Adipocyte (in vitro differentiated cells): ENCODE measurements at regions not wholly inside any gene's neighbourhood (a gene's known extent, or its start where the extent isn't known, plus 50 kb on each side); places are given as distances from the start of the nearest gene placed in this dataset.

Experiments
- DNase-seq: peaks from one replicate; pipeline ENCODE4 v3.0.0-alpha.2; 2015; ENCODE audit warnings: low read depth
- H3K27me3 ChIP-seq: replicated peaks from 2 replicates; pipeline ENCODE4 v1.7.0; 2013; ENCODE audit warnings: mild to moderate bottlenecking, low read length, moderate library complexity; ENCODE audit not compliant: control insufficient read depth, insufficient read depth
- H3K36me3 ChIP-seq: 2 replicates; pipeline ENCODE4 v1.7.0; 2013; ENCODE audit warnings: low read length, mild to moderate bottlenecking, moderate library complexity; ENCODE audit not compliant: control insufficient read depth, insufficient read depth, severe bottlenecking
- H3K4me1 ChIP-seq: 2 replicates; pipeline ENCODE4 v1.7.0; 2013; ENCODE audit warnings: mild to moderate bottlenecking, low read length, moderate library complexity; ENCODE audit not compliant: control insufficient read depth, insufficient read depth
- H3K4me3 ChIP-seq: 2 replicates; pipeline ENCODE4 v1.7.0; 2013; ENCODE audit warnings: mild to moderate bottlenecking, low read length, moderate library complexity
- H3K9ac ChIP-seq: 2 replicates; pipeline ENCODE4 v1.7.0; 2013; ENCODE audit warnings: mild to moderate bottlenecking, low read length, moderate library complexity
- H3K9me3 ChIP-seq: 2 replicates; pipeline ENCODE4 v1.7.0; 2013; ENCODE audit warnings: mild to moderate bottlenecking, low read length, moderate library complexity; ENCODE audit not compliant: control insufficient read depth

DNA sequence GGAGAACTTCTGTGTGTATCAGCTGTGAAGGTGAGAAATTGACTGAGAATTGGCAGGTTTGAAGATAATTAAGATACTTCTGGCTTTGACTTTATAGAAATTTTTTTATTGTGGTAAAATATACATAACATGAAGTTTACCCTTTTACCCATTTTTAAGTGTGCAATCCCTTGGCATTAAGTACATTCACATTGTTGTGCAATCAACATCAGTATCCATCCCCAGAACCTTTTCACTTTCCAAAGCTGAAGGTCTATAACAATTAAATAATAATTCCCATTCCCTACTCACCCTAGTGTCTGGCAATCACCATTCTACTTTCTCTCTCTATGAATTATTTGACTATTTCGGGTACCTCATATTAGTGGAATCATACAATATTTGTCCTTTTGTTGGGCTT is 69.9 kb downstream of the ACTBL2 start:
- H3K4me3 ChIP-seq = peak overlapping the region; percentile 72
- H3K9me3 ChIP-seq = no peaks in the 10 kb centered on the region
- H3K4me1 ChIP-seq = peaks cover 71% of the 10 kb centered on the region
- H3K36me3 ChIP-seq = no peaks in the 10 kb centered on the region
- peak overlapping the region; percentile 78 for H3K9ac ChIP-seq
- peak; percentile 50 for DNase-seq
- H3K27me3 ChIP-seq = no peaks in the 10 kb centered on the region

DNA sequence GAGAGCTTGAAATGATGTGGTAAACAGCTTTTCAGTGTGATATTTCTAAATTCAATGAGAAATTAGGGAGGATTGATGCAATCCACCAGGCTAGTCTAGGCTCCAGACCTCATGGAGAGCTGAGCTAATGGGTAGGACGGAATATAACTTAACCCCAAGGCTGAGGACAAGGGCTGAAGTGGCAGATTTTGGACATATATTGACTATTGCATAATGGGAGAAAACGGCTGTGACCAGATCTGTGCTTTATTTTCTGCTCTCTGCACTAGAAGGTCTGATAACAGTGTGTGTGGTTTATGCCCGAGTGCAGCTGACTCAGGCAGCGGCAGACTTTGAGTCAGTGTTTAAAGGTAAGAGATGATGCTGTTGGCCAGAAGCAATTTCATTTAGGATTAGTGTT is 70.6 kb downstream of the ACTBL2 start:
- Histone ChIP-seq H3K9me3 (no peaks in the 10 kb centered on the region), H3K4me1 (peaks cover 72% of the 10 kb centered on the region), H3K27me3 (no peaks in the 10 kb centered on the region), H3K36me3 (no peaks in the 10 kb centered on the region), H3K9ac (peak overlapping the region; percentile 78), H3K4me3 (peak overlapping the region; percentile 72)
- DNase-seq = peak; percentile 84

DNA sequence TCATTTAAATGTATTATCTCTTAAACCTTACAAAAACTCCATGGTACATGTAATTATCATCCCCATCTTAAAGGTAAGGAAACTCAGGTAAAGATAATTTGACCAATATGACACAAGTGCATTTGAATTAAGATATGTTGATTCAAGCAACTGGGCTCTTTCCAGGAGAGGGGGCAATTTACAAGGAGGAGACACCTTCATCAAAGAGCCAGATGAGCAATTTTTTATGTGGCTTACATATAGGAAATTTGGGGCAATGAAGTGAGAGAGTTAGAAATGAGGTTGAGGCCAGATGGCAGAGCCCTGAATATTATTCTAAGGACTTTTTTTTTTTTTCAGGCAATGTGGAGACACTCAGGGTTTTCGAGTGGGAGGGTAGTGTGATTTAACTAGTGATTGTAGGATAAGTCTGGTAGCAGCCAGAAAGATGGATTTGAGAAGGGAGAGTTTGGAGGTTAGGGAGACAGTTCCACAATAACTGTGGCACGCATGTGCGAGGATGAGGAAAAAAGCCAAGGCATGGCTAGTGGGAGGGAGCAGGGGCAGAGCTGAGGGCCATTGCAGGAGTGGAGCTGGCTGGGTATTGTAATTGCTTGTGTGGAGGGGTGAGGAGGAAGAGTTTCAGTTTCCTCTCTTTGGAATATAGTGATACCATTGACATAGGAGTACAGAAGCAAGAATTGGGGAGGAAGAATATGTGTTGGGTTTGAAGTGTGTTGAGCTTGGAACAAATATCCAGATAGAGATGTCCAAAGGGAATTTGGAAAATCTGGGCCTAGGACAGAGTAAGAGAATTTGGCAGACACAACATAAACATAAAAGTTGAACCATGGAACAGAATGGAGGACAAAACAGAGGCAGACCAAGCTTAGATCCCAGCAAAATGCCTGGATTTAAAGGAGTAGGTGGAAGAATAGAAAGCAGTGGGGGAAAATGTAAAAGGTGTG is 72.0 kb downstream of the ACTBL2 start:
- H3K9me3 ChIP-seq = no peaks in the 10 kb centered on the region
- H3K9ac ChIP-seq = peak overlapping the region; percentile 51
- no peak for DNase-seq
- no peaks in the 10 kb centered on the region for H3K27me3 ChIP-seq
- peaks cover 74% of the 10 kb centered on the region for H3K4me1 ChIP-seq
- no peaks in the 10 kb centered on the region for H3K36me3 ChIP-seq
- H3K4me3 ChIP-seq = no peak overlapping the region

DNA sequence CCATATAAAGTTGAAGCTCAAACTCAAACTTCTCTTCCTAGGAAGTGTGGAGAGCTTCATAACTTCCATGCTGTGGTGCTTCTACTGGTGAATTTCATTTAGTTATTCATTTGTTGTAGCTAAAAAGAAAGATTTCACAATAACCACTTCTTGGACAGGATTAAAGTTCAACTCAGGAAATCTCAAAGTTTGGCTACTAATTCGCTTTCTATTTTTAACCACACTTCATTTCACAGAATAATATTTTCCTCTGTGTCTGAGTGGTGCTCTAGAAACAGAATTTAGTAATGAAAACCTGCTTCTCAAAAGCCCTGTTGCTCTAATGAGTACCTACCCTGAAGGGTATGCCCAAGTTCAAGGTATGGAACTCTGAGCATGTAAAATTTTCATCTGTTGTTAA is 73.9 kb downstream of the ACTBL2 start:
- H3K27me3 ChIP-seq = no peaks in the 10 kb centered on the region
- peaks cover 82% of the 10 kb centered on the region for H3K4me1 ChIP-seq
- no peaks in the 10 kb centered on the region for H3K36me3 ChIP-seq
- H3K9me3 ChIP-seq = no peaks in the 10 kb centered on the region
- H3K4me3 ChIP-seq = peak overlapping the region; percentile 71
- peak overlapping the region; percentile 84 for H3K9ac ChIP-seq
- DNase-seq = peak; percentile 79

DNA sequence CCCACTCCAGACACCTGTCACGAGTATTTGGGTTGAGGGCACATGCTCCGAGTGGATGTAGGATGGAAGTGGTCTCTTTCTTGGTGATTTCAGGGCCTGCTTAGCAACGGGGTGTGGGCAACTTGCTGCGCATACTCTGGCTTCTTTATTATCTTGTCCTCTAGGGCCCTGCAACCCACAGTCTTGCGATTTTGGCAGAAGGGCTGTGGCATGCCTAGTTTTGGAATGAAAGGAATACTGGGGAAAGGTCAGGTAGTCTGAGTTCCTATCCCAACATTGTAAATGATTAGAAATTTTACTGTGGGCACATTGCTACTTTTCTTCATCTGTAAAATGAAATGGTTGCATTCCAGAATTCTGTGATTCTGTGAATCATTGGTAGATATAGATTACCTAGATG is 74.3 kb downstream of the ACTBL2 start:
- no peak for DNase-seq
- H3K27me3 ChIP-seq = no peaks in the 10 kb centered on the region

DNA sequence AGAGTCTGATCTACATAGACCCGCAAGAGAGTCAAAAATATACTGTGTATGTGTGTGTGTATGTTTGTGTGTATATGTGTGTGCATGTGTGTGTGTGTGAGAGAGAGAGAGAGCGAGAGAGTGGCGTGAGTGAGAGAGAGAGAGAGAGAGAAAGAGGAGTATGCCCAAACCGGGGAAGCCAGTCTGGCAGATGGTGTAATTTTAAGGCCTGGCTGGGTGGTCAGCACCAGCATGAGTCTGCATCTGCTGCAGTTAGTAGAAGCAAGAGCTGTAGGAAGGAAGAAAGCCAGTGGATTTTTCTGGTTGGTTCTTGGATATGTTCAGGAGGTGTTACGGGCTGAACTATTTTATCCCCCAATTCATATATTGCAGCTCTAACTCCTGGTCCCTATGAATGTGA is 75.2 kb downstream of the ACTBL2 start:
- H3K9ac ChIP-seq = peak overlapping the region; percentile 84
- H3K4me1 ChIP-seq = peaks cover 72% of the 10 kb centered on the region
- H3K27me3 ChIP-seq = no peaks in the 10 kb centered on the region
- H3K36me3 ChIP-seq = no peaks in the 10 kb centered on the region
- no peak for DNase-seq
- no peak overlapping the region for H3K4me3 ChIP-seq
- no peaks in the 10 kb centered on the region for H3K9me3 ChIP-seq

More for the DNA sequence above, 74.3 kb downstream of the ACTBL2 start:
- Histone ChIP-seq H3K36me3 (no peaks in the 10 kb centered on the region), H3K4me1 (peaks cover 81% of the 10 kb centered on the region), H3K9ac (peak overlapping the region; percentile 84), H3K9me3 (no peaks in the 10 kb centered on the region), H3K4me3 (peak overlapping the region; percentile 71)

DNA sequence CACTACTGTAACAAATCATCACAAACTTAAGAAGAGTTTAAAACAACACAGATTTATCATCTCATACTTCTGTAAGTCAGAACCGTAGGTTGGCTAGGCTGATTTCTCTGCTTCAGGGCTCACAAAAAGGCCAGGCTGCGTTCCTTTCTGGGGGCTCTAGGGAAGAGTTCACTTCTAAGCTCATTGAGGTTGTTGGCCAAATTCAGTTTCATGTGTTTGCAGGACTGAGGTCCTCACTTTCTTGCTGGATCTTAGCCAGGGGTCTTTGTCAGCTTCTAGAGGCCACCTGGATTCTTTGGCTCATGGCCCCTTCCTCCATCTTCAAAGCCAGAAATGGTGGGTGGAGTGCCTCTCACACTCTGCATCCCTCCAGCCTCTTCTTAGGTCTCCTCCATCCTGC is 76.0 kb downstream of the ACTBL2 start:
- peaks cover 65% of the 10 kb centered on the region for H3K4me1 ChIP-seq
- peak overlapping the region; percentile 5 for H3K4me3 ChIP-seq
- no peaks in the 10 kb centered on the region for H3K9me3 ChIP-seq
- H3K9ac ChIP-seq = peak overlapping the region; percentile 84
- H3K27me3 ChIP-seq = no peaks in the 10 kb centered on the region
- H3K36me3 ChIP-seq = no peaks in the 10 kb centered on the region
- DNase-seq = no peak

DNA sequence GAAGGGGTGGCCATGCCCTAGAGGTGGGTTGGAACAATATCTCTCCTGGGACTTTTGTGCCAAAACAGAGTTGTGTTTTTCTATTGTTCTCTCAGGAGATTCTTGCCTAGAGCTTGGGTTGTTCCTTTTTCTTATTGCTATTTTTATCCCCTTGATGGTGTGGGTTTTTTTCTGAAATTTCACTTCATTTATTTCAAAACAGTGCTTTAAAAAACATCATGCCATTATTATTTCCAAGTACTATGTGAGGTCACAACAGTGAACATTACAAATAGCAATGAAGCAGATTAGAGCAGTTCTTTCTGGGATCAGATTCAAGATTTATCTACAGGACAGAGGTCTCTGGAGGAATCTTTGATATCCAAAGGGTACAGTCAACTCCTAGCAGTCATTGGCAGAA is 76.6 kb downstream of the ACTBL2 start:
- Histone ChIP-seq H3K4me3 (peak overlapping the region; percentile 22), H3K27me3 (no peaks in the 10 kb centered on the region), H3K4me1 (peaks cover 58% of the 10 kb centered on the region), H3K9ac (peak overlapping the region; percentile 84), H3K36me3 (no peaks in the 10 kb centered on the region), H3K9me3 (no peaks in the 10 kb centered on the region)
- peak; percentile 43 for DNase-seq

DNA sequence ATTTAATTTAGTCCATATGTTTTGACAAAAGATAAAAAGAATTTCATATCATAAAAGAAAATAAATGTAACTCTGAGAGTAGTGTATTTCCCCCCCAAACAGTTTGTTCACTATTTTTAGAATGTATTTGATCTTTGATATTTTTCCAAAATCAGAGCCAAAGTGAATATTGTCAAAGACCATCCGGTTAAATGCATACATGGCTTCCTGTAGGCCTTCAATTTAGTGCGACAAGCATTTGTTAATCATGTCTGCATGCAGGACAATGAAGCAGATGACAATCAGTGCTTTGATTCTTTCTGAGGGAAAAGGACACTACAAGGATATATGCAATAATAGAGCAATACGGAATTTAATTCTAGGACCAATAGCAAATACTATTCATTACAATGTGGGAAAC is 79.8 kb downstream of the ACTBL2 start:
- no peaks in the 10 kb centered on the region for H3K27me3 ChIP-seq

DNA sequence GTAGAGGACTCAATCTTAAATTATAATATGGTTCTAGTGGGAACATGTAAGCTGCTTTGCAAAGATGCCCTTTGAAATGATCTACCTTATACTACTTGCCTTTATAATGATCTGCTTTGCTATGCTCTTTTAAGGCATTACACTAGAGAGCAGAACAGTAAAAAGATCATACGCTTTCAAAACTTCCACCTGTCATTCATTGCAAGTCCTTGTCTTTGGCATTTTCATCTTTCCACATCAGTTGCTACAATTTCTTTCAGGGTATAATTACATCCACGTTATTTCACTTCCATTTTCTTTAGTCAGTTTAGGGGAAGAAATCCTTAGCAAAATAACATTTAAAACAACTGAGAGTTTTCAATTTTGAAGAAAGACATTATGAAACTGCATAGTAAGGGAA is 80.3 kb downstream of the ACTBL2 start:
- Histone ChIP-seq H3K9me3 (no peaks in the 10 kb centered on the region), H3K27me3 (no peaks in the 10 kb centered on the region), H3K36me3 (no peaks in the 10 kb centered on the region), H3K4me1 (peaks cover 24% of the 10 kb centered on the region), H3K4me3 (no peak overlapping the region), H3K9ac (no peak overlapping the region)
- no peak for DNase-seq

More for the DNA sequence above, 79.8 kb downstream of the ACTBL2 start:
- Histone ChIP-seq H3K36me3 (no peaks in the 10 kb centered on the region), H3K9ac (no peak overlapping the region), H3K4me1 (peaks cover 28% of the 10 kb centered on the region), H3K4me3 (no peak overlapping the region), H3K9me3 (no peaks in the 10 kb centered on the region)
- DNase-seq = no peak

DNA sequence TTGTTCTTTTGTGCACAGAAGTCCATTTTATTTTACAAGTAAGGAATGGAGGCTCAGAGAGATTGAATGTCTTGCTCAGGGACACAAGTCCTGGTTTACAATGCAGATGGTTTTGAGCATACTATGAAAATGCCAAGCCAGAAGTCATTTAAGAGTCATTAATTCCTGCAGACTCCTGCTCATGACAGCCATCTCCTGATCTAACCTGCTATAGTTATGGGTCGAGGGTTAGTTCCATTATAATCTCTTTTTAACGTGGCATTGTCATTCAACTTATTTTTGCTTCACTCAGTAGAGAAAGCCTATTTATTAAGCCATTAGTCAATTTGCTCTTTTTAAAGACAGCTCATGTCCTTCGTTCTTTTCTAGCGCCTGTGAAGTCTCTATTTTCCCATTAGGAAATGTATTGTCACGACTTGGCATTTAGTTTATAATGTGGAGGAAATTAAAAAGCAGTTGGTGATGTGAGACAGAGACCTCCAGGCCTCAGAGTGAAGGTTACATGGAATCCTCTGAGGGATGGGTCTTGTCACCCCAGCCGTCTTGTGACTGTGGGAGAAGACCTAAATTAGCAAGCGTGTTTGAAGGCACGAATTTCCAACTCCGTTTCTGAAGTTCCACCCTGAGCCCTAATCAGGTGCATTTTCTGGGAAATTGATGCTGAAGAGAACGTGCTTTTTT is 84.1 kb downstream of the ACTBL2 start:
- H3K27me3 ChIP-seq = no peaks in the 10 kb centered on the region
- DNase-seq = no peak
- H3K4me3 ChIP-seq = no peak overlapping the region
- no peaks in the 10 kb centered on the region for H3K36me3 ChIP-seq
- H3K9ac ChIP-seq = no peak overlapping the region
- no peaks in the 10 kb centered on the region for H3K9me3 ChIP-seq
- no peaks in the 10 kb centered on the region for H3K4me1 ChIP-seq
